ENCODE measurements at regions not wholly inside any gene's neighbourhood (a gene's known extent, or its start where the extent isn't known, plus 50 kb on each side); places are given as distances from the start of the nearest gene placed in this dataset.

GRCh38 chr15:69718436-69718835, 265.8 kb downstream of the RPLP1 start:
- no peak overlapping the region for H3K4me3 ChIP-seq (ENCODE audit: control insufficient read depth, low read depth, low read length)
- no peak for TF ChIP-seq CTCF (conservative IDR thresholded peaks at IDR 0.05; ENCODE audit: control insufficient read depth, insufficient read depth, low read depth, low read length)
- DNase-seq (ENCODE audit: low read depth), result no peak

- DNase-seq (ENCODE audit: low read depth), result no peak
- no peak for TF ChIP-seq CTCF (conservative IDR thresholded peaks at IDR 0.05; ENCODE audit: control insufficient read depth, insufficient read depth, low read depth, low read length)
Observed at GRCh38 chr15:69718916-69719315, 266.3 kb downstream of the RPLP1 start.

GRCh38 chr15:69719527-69720240, 267.1 kb downstream of the RPLP1 start:
- no peak for TF ChIP-seq CTCF (conservative IDR thresholded peaks at IDR 0.05; ENCODE audit: control insufficient read depth, insufficient read depth, low read depth, low read length)
- DNase-seq (ENCODE audit: low read depth), result no peak
- H3K4me3 ChIP-seq (ENCODE audit: control insufficient read depth, low read depth, low read length), result no peak overlapping the region

More at GRCh38 chr15:69718916-69719315, 266.3 kb downstream of the RPLP1 start:
- no peak overlapping the region for H3K4me3 ChIP-seq (ENCODE audit: control insufficient read depth, low read depth, low read length)

- no peak for DNase-seq (ENCODE audit: low read depth)
- H3K4me3 ChIP-seq (ENCODE audit: control insufficient read depth, low read depth, low read length), result no peak overlapping the region
- TF ChIP-seq CTCF (conservative IDR thresholded peaks at IDR 0.05; ENCODE audit: control insufficient read depth, insufficient read depth, low read depth, low read length), result no peak
Observed at GRCh38 chr15:69720536-69720935, 267.9 kb downstream of the RPLP1 start.

GRCh38 chr15:69722924-69723323, 270.3 kb downstream of the RPLP1 start:
- H3K4me3 ChIP-seq (ENCODE audit: control insufficient read depth, low read depth, low read length), result no peak overlapping the region
- DNase-seq (ENCODE audit: low read depth), result no peak
- no peak for TF ChIP-seq CTCF (conservative IDR thresholded peaks at IDR 0.05; ENCODE audit: control insufficient read depth, insufficient read depth, low read depth, low read length)

- H3K4me3 ChIP-seq (ENCODE audit: control insufficient read depth, low read depth, low read length), result no peak overlapping the region
- no peak for DNase-seq (ENCODE audit: low read depth)
- TF ChIP-seq CTCF (conservative IDR thresholded peaks at IDR 0.05; ENCODE audit: control insufficient read depth, insufficient read depth, low read depth, low read length), result no peak
Observed at GRCh38 chr15:69723404-69724096, 270.9 kb downstream of the RPLP1 start.

All from fibroblast of mammary gland (primary cell).